HL-60 (cell line): ENCODE measurements at regions not wholly inside any gene's neighbourhood (a gene's known extent, or its start where the extent isn't known, plus 50 kb on each side); places are given as distances from the start of the nearest gene placed in this dataset.

Experiments
- POLR2AphosphoS5 ChIP-seq: IDR thresholded peaks from 2 replicates; pipeline ENCODE4 v1.6.1; 2012; ENCODE audit warnings: low read depth
- TF ChIP-seq, protein P1 (sequence below): IDR thresholded peaks from one replicate; pipeline ENCODE4 v1.5.1; 2011; ENCODE audit warnings: low read length, control low read depth, inconsistent platforms; ENCODE audit not compliant: insufficient read depth
- TF ChIP-seq, protein P2 (sequence below): IDR thresholded peaks from 2 replicates; pipeline ENCODE4 v1.6.1; 2012; ENCODE audit warnings: low read depth; ENCODE audit not compliant: insufficient replicate concordance

DNA sequence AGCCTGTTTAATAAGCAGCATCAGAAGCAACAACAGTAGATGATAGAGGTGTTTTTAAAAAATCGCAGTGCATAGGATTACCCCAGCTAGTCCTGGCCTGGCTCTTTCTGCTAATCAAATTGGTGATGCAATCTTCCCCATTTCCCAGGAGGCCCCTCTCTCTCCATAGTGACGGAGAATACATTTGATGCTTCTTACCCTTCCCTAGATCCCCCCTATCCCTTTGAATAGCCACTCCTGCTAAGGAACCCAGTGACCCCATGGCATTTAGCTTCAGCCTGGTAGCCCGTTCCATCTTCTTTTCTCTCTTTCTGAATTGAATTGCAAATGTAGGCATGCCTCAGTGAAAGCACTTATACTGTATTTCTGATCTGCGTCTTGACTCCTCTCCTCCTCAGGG, 223.6 kb upstream of the GAP43 start:
- TF ChIP-seq, protein P1, sequence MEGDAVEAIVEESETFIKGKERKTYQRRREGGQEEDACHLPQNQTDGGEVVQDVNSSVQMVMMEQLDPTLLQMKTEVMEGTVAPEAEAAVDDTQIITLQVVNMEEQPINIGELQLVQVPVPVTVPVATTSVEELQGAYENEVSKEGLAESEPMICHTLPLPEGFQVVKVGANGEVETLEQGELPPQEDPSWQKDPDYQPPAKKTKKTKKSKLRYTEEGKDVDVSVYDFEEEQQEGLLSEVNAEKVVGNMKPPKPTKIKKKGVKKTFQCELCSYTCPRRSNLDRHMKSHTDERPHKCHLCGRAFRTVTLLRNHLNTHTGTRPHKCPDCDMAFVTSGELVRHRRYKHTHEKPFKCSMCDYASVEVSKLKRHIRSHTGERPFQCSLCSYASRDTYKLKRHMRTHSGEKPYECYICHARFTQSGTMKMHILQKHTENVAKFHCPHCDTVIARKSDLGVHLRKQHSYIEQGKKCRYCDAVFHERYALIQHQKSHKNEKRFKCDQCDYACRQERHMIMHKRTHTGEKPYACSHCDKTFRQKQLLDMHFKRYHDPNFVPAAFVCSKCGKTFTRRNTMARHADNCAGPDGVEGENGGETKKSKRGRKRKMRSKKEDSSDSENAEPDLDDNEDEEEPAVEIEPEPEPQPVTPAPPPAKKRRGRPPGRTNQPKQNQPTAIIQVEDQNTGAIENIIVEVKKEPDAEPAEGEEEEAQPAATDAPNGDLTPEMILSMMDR = no peak
- TF ChIP-seq POLR2AphosphoS5 = no peak
- TF ChIP-seq, protein P2, sequence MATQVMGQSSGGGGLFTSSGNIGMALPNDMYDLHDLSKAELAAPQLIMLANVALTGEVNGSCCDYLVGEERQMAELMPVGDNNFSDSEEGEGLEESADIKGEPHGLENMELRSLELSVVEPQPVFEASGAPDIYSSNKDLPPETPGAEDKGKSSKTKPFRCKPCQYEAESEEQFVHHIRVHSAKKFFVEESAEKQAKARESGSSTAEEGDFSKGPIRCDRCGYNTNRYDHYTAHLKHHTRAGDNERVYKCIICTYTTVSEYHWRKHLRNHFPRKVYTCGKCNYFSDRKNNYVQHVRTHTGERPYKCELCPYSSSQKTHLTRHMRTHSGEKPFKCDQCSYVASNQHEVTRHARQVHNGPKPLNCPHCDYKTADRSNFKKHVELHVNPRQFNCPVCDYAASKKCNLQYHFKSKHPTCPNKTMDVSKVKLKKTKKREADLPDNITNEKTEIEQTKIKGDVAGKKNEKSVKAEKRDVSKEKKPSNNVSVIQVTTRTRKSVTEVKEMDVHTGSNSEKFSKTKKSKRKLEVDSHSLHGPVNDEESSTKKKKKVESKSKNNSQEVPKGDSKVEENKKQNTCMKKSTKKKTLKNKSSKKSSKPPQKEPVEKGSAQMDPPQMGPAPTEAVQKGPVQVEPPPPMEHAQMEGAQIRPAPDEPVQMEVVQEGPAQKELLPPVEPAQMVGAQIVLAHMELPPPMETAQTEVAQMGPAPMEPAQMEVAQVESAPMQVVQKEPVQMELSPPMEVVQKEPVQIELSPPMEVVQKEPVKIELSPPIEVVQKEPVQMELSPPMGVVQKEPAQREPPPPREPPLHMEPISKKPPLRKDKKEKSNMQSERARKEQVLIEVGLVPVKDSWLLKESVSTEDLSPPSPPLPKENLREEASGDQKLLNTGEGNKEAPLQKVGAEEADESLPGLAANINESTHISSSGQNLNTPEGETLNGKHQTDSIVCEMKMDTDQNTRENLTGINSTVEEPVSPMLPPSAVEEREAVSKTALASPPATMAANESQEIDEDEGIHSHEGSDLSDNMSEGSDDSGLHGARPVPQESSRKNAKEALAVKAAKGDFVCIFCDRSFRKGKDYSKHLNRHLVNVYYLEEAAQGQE = no peak
